Stimulated activated naive CD4-positive, alpha-beta T cell (primary cell): ENCODE measurements at regions not wholly inside any gene's neighbourhood (a gene's known extent, or its start where the extent isn't known, plus 50 kb on each side); places are given as distances from the start of the nearest gene placed in this dataset.
"Not testable (repeated sequence)": the region's sequence is repeated elsewhere in the genome, so short reads cannot be mapped to it uniquely, and the experiment has no call there.

ENCODE experiments used
- DNase-seq, 6 experiments: peaks; one replicate each; lab custom pipeline; 2025; lab: John Stamatoyannopoulos, UW

- no peak for DNase-seq
These were observed 152.5 kb upstream of the GHITM start for GRCh38 chr10:83986800-83987199.

GRCh38 chr10:83987216-83987615 lies 152.1 kb upstream of the GHITM start:
- DNase-seq = no peak

- no peak for DNase-seq
These were observed 150.9 kb upstream of the GHITM start for GRCh38 chr10:83988435-83988834.

- DNase-seq = no peak
These were observed 149.2 kb upstream of the GHITM start for GRCh38 chr10:83990126-83990525.

- no peak for DNase-seq
These were observed 147.1 kb upstream of the GHITM start for GRCh38 chr10:83991986-83992753.

GRCh38 chr10:83994325-83994724 lies 145.0 kb upstream of the GHITM start:
- no peak for DNase-seq

GRCh38 chr10:83995738-83996331 lies 143.5 kb upstream of the GHITM start:
- DNase-seq = no peak

GRCh38 chr10:84004221-84004620 lies 135.1 kb upstream of the GHITM start:
- DNase-seq = no peak

GRCh38 chr10:84005403-84005802 lies 133.9 kb upstream of the GHITM start:
- DNase-seq = no peak

- no peak for DNase-seq
These were observed 131.8 kb upstream of the GHITM start for GRCh38 chr10:84007482-84007881.

GRCh38 chr10:84008878-84009277 lies 130.4 kb upstream of the GHITM start:
- DNase-seq = no peak

GRCh38 chr10:84012431-84012830 lies 126.9 kb upstream of the GHITM start:
- DNase-seq = no peak

- no peak for DNase-seq
These were observed 126.4 kb upstream of the GHITM start for GRCh38 chr10:84012831-84013458.

GRCh38 chr10:84015877-84016595 lies 123.3 kb upstream of the GHITM start:
- DNase-seq = no peak

- DNase-seq = no peak
These were observed 120.5 kb upstream of the GHITM start for GRCh38 chr10:84018826-84019225.

- not testable (repeated sequence) for DNase-seq
These were observed 119.4 kb upstream of the GHITM start for GRCh38 chr10:84019854-84020458.

- no peak for DNase-seq
These were observed 112.5 kb upstream of the GHITM start for GRCh38 chr10:84026821-84027257.

- no peak for DNase-seq
These were observed 109.5 kb upstream of the GHITM start for GRCh38 chr10:84029840-84030239.

- no peak for DNase-seq
These were observed 101.3 kb upstream of the GHITM start for GRCh38 chr10:84038035-84038434.

- DNase-seq = no peak
These were observed 99.4 kb upstream of the GHITM start for GRCh38 chr10:84039957-84040356.

- no peak for DNase-seq
These were observed 91.9 kb upstream of the GHITM start for GRCh38 chr10:84047258-84048010.
